Kidney (tissue), 13 donors: ENCODE measurements at regions not wholly inside any gene's neighbourhood (a gene's known extent, or its start where the extent isn't known, plus 50 kb on each side); places are given as distances from the start of the nearest gene placed in this dataset.

Experiments used
- DNase-seq, 5 donors: peaks; one replicate each; pipeline ENCODE4 v3.0.0-alpha.2; 2013 to 2020
- FAIRE-seq: peaks from 2 replicates; lab custom pipeline; 2012; peaks lifted over from hg19 to GRCh38; lab: Jason Lieb, UNC
- H3K27ac ChIP-seq, 2 donors: one replicate each; pipeline ENCODE4 v1.7.0; 2013; ENCODE audit warnings: low read depth in 2 of 2, low read length in 2 of 2, inconsistent platforms in 1 of 2
- H3K27me3 ChIP-seq: one replicate; pipeline ENCODE4 v1.7.1; 2013; ENCODE audit warnings: low read length, inconsistent platforms; ENCODE audit not compliant: control insufficient read depth, insufficient read depth
- H3K36me3 ChIP-seq, 3 donors: one replicate each; pipeline versions ENCODE4 v1.7.0 to v1.7.1; 2013; ENCODE audit warnings: low read length in 3 of 3, control low read depth in 1 of 3, inconsistent platforms in 1 of 3; ENCODE audit not compliant: insufficient read depth in 3 of 3, control insufficient read depth in 2 of 3
- H3K4me1 ChIP-seq, 3 donors: one replicate each; pipeline versions ENCODE4 v1.7.0 to v1.7.1; 2013; ENCODE audit warnings: low read length in 3 of 3, inconsistent platforms in 1 of 3, low read depth in 1 of 3; ENCODE audit not compliant: control insufficient read depth in 2 of 3, insufficient read depth in 2 of 3
- H3K4me3 ChIP-seq, 3 donors: one replicate each; pipeline versions ENCODE4 v1.7.0 to v1.8.1; 2013; ENCODE audit warnings: low read length in 3 of 3, control low read depth in 1 of 3, inconsistent platforms in 1 of 3
- H3K9ac ChIP-seq, 3 donors: one replicate each; pipeline versions ENCODE4 v1.7.0 to v1.7.1; 2013; ENCODE audit warnings: low read length in 3 of 3, control low read depth in 1 of 3, inconsistent platforms in 1 of 3
- H3K9me3 ChIP-seq, 3 donors: one replicate each; pipeline versions ENCODE4 v1.7.0 to v1.7.1; 2013; ENCODE audit warnings: low read length in 3 of 3, control low read depth in 1 of 3, inconsistent platforms in 1 of 3; ENCODE audit not compliant: control insufficient read depth in 2 of 3, insufficient read depth in 1 of 3
- intact Hi-C: fragments of 100-400 bp; cut with DNase I; formaldehyde crosslinking; loops from one replicate; pipeline ENCODE4 v1.11.1; 2022
- TF ChIP-seq, protein P1 (sequence below): IDR thresholded peaks from 3 replicates; pipeline ENCODE4 v1.5.1; 2012; ENCODE audit warnings: mild to moderate bottlenecking, moderate library complexity, borderline replicate concordance; ENCODE audit not compliant: insufficient read depth; ENCODE audit errors: extremely low read depth
- donor health status: control.
- donor health status: control.
- donor health status: control.
- donor health status: control.
- donor health status: control.
- donor health status: DM: yes; HTN: yes; CAD: no.
- donor health status: Normal renal cell carcinoma (clear cell type).

DNA sequence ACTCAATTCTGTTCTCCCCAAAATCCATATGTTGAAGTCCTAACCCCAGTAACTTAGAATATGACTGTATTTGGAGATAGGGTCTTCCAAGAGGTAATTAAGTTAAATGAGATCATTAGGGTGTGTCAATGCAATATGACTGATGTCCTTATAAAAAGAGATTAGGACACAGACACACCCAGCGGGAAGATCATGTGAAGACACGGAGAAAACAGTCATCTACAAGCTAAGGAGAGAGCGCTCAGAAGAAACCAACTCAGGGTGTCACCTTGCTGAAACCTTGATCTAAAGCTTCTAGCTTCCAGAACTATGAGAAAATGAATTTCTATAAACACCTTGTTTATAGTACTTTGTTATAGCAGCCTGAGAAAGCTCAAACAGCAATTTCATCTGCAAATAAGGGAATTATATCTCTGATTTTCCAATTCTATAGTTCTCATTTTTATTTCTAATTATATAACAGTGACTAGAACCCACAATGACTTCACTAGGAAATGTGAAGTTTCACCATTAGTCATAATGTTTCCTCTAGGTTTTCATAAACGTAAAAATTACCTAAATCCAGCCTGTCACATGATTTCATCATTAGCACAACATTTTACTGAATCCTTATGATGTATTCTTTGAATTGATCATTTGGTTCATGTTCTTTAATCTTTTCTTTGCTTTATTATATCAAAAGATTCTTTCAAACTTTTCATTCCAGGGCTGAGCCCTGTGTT is 459.1 kb upstream of the MDFIC2 start:
- no peaks in the 10 kb centered on the region for H3K27me3 ChIP-seq
- DNase-seq = no peak
- no peak overlapping the region for H3K4me3 ChIP-seq
- intact Hi-C loops = no loop called here
- no peak for FAIRE-seq
- TF ChIP-seq, protein P1, sequence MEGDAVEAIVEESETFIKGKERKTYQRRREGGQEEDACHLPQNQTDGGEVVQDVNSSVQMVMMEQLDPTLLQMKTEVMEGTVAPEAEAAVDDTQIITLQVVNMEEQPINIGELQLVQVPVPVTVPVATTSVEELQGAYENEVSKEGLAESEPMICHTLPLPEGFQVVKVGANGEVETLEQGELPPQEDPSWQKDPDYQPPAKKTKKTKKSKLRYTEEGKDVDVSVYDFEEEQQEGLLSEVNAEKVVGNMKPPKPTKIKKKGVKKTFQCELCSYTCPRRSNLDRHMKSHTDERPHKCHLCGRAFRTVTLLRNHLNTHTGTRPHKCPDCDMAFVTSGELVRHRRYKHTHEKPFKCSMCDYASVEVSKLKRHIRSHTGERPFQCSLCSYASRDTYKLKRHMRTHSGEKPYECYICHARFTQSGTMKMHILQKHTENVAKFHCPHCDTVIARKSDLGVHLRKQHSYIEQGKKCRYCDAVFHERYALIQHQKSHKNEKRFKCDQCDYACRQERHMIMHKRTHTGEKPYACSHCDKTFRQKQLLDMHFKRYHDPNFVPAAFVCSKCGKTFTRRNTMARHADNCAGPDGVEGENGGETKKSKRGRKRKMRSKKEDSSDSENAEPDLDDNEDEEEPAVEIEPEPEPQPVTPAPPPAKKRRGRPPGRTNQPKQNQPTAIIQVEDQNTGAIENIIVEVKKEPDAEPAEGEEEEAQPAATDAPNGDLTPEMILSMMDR = no peak
- H3K9me3 ChIP-seq = no peaks in the 10 kb centered on the region
- H3K36me3 ChIP-seq = no peaks in the 10 kb centered on the region
- no peak overlapping the region for H3K27ac ChIP-seq
- no peak overlapping the region for H3K9ac ChIP-seq
- no peaks in the 10 kb centered on the region for H3K4me1 ChIP-seq

DNA sequence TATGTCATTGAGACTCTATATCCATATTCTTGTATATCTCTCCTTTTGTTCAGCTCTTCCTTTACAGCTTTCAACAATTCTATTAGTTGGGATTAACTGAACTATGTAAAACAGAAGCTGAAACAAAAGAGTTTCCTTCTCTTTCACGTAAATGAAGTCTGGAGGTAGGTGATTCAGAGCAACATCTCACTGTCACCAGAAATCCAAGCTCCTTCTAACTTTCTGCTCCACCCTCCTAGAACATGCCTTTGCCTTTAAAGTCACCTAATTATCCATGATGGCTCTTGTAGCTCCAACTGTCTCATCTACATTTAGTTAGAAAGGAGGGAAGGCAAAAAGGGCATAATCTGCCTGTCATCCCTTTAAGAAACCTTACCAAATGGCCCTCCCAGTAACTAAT is 458.2 kb upstream of the MDFIC2 start:
- H3K27ac ChIP-seq = no peak overlapping the region
- H3K36me3 ChIP-seq = no peaks in the 10 kb centered on the region
- FAIRE-seq (no peak), DNase-seq (no peak)
- TF ChIP-seq, protein P1 = no peak
- no peaks in the 10 kb centered on the region for H3K4me1 ChIP-seq
- intact Hi-C loops = no loop called here
- H3K27me3 ChIP-seq = no peaks in the 10 kb centered on the region
- H3K4me3 ChIP-seq = no peak overlapping the region
- H3K9me3 ChIP-seq = no peaks in the 10 kb centered on the region
- H3K9ac ChIP-seq = no peak overlapping the region

DNA sequence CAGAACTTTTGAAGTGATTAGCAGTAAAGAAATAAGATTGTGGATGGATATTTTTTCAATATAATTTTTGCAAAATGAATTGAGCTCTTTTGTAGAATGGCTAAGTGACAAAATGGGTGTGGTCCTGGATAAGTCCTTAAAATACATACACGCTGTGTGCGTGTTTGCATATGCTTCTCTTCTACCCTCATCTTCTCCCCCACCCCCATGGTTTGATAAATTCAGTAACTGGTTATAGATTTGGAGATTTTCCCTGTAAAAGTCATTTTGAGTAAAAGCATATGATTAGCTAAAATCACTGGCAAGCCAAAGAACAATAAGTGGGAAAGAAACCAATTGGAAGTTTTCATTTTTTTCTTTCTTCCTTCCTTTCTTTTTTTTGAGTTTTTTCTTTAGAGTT is 453.9 kb upstream of the MDFIC2 start:
- FAIRE-seq = no peak
- intact Hi-C loops = no loop called here
- Histone ChIP-seq H3K36me3 (no peaks in the 10 kb centered on the region), H3K9ac (no peak overlapping the region), H3K4me1 (no peaks in the 10 kb centered on the region), H3K27me3 (no peaks in the 10 kb centered on the region), H3K4me3 (no peak overlapping the region), H3K9me3 (no peaks in the 10 kb centered on the region), H3K27ac (no peak overlapping the region)
- TF ChIP-seq, protein P1 = no peak
- no peak for DNase-seq

DNA sequence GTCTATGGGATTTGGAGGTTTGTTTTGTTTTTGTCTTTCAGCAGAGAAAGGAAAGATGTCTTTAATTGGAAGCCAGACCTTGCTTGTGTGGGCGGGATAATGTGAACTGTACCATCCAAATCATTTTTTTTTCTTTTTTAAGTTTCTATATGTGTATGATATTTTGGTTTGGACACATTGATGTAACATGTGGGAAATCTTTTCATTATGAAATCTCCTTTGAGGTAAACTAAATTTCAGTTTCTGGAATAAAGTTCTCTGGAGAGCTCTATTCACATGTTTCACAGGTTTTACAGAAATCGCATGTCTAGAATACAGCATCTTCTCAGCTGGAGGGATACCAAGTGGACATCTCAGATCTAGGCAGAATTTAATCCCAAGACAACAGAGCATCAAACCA is 451.5 kb upstream of the MDFIC2 start:
- no peak overlapping the region for H3K27ac ChIP-seq

More for the DNA sequence above, 451.5 kb upstream of the MDFIC2 start:
- Histone ChIP-seq H3K36me3 (no peaks in the 10 kb centered on the region), H3K4me1 (no peaks in the 10 kb centered on the region), H3K27me3 (no peaks in the 10 kb centered on the region), H3K9ac (no peak overlapping the region), H3K4me3 (no peak overlapping the region), H3K9me3 (no peaks in the 10 kb centered on the region)
- TF ChIP-seq, protein P1 = no peak
- FAIRE-seq (no peak), DNase-seq (no peak)
- intact Hi-C loops = no loop called here
